Vagina (tissue), 2 donors: ENCODE measurements at regions not wholly inside any gene's neighbourhood (a gene's known extent, or its start where the extent isn't known, plus 50 kb on each side); places are given as distances from the start of the nearest gene placed in this dataset.

ENCODE experiments used
- CTCF ChIP-seq, 3 experiments: fragments of 450-650 bp in 2 of 3; fragments of 200-600 bp in 1 of 3; sonication (generic) in 1 of 3; IDR thresholded peaks; one replicate each; pipeline ENCODE4 v1.5.1; 2017 to 2019; ENCODE audit warnings: antibody characterized with exemption in 3 of 3, mild to moderate bottlenecking in 2 of 3, moderate library complexity in 2 of 3
- POLR2A ChIP-seq, 2 donors: fragments of 450-650 bp; IDR thresholded peaks; one replicate each; pipeline ENCODE4 v1.6.1; 2017; ENCODE audit warnings: antibody characterized with exemption in 2 of 2, mild to moderate bottlenecking in 2 of 2, moderate library complexity in 2 of 2

GRCh38 chr7:153951316-153951715 lies 100.9 kb upstream of the DPP6 start:
- TF ChIP-seq CTCF (IDR thresholded peaks at IDR 0.05) = no peak
- no peak for TF ChIP-seq POLR2A (IDR thresholded peaks at IDR 0.05)
